ENCODE measurements at regions not wholly inside any gene's neighbourhood (a gene's known extent, or its start where the extent isn't known, plus 50 kb on each side); places are given as distances from the start of the nearest gene placed in this dataset.
A peak's percentile ranks its signal among the peaks of the same experiment; 100 is the strongest.

DNA sequence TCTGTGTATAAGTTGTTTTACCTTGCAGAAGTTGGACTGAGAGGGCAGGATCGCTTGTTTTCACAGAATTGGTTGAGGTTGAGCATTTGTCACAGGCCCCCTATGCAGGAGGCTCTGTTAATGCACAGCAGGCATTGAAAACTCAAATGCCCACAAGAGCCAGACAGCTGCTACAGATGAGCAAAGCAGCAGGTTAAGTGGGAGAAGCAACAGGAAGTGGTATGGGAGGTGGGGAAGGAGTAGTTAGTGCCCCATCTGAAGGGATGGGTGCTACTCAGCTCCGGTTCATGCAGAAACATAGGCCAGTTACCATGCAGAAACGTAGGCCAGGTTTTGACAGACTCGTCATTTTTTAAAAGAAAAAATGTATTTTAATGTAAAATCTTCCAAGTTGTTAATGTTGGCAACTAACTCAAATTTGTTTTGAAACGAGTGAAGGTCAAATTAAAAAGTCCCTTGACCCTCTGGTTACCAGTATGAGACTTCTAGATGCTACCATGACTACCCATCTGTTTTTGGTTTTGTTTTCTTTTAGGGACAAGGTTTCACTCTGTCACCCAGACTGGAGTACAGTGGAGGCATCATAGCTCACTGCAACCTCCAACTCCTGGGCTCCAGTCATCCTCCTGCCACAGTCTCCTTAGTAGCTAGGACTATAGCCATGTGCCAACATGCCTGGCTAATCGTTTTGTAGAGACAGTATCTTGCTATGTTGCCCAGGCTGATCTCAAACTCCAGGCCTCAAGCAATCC, 84.7 kb upstream of the FRMD6 start:
- Mint-ChIP-seq H3K27me3 (no peaks in the 10 kb centered on the region), H3K36me3 (ENCODE audit: low read depth) (no peaks in the 10 kb centered on the region), H3K4me3 (no peak overlapping the region), H3K9me3 (no peaks in the 10 kb centered on the region), H3K27ac (no peak overlapping the region), H3K4me1 (no peaks in the 10 kb centered on the region)
- peak; percentile 38 for ATAC-seq (replicated peaks)

DNA sequence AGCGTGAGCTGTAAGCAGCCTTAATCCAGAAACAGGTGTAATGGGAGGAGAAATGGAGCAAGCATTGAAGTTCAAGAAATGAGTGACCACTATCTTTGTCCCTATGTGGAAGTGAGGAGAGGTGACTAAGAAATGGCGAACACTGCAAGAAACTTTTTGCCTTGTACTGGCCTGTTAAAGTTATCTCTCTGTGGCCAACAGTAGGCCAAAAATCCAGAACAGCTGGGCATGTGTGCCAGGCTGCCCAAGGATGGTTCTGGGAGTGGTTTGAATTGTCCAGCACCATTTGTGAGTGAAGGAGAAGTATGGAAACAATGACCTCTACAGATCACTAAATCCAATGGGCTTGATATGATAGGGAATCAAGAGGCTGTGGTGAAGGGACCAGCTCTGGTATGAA, 83.3 kb upstream of the FRMD6 start:
- Mint-ChIP-seq H3K27me3 (peaks cover 4% of the 10 kb centered on the region), H3K4me3 (no peak overlapping the region), H3K27ac (no peak overlapping the region), H3K36me3 (ENCODE audit: low read depth) (no peaks in the 10 kb centered on the region), H3K9me3 (no peaks in the 10 kb centered on the region), H3K4me1 (no peaks in the 10 kb centered on the region)
- ATAC-seq (replicated peaks): no peak

DNA sequence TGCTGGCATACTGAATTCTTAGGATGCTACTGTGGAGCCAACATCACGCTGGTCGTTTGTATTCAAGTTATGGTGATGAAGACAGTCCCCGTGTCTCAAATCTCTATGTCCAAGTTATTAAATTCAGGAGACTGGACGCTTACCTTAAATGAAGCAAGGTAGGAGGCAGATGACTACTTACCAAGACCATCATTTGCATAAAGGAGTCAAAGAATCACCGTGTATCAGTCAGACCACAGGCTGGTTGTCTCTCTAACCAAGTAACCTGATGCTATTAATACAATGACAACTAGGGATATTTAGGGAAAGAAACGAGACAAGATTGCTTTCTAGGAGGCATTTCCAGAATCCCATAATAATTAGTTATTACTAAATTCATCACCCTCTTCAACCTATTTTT, 78.1 kb upstream of the FRMD6 start:
- Mint-ChIP-seq H3K4me1 (no peaks in the 10 kb centered on the region), H3K27ac (no peak overlapping the region), H3K4me3 (no peak overlapping the region), H3K9me3 (no peaks in the 10 kb centered on the region), H3K27me3 (peaks cover 33% of the 10 kb centered on the region), H3K36me3 (ENCODE audit: low read depth) (no peaks in the 10 kb centered on the region)
- ATAC-seq (replicated peaks): no peak

- Mint-ChIP-seq H3K4me1 (no peaks in the 10 kb centered on the region), H3K36me3 (ENCODE audit: low read depth) (no peaks in the 10 kb centered on the region), H3K27ac (no peak overlapping the region), H3K27me3 (peaks cover 36% of the 10 kb centered on the region), H3K9me3 (no peaks in the 10 kb centered on the region), H3K4me3 (no peak overlapping the region)
- ATAC-seq (replicated peaks): no peak
Measured at GRCh38 chr14:51574009-51574408, 77.7 kb upstream of the FRMD6 start.

DNA sequence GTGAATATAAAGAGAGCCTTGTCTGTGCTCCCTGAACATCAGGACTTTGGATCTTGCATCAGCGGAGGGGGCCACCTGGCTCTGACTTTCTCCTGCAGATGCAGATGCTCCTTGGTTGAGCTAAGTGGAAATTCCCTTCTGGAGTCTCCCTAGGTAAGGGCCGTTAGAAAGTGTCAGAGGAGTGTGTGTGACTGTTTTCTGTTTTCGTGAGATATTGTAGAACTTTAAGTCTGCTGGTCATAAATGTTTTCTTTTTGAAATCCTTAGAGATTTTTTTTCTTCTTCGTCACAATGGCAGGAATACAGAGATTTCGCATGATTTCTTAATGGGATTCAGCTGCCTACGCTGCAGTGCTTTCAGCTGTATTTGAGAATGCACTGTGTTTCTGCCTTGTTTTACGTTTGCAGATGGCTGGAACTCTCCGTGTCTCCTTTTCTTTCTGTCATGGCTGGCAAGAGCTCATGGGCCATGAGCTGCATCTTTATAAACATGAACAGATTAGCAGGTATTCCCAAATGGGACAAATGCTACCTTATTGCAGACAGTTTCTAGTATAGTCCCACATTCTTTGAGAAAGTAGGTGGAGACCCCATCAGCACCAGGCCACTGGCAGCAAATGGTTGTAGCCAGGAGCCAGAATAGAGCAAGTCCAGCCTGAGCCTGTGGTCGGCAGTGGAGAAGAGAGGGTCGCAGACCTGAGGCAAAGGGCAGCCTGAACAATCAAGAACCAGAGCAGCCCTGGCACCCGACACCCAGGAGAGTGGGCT, 76.2 kb upstream of the FRMD6 start:
- Mint-ChIP-seq H3K4me1 (no peaks in the 10 kb centered on the region), H3K4me3 (no peak overlapping the region), H3K9me3 (no peaks in the 10 kb centered on the region), H3K36me3 (ENCODE audit: low read depth) (no peaks in the 10 kb centered on the region), H3K27ac (no peak overlapping the region), H3K27me3 (peaks cover 43% of the 10 kb centered on the region)
- no peak for ATAC-seq (replicated peaks)

- no peaks in the 10 kb centered on the region for H3K4me1 Mint-ChIP-seq
- no peak overlapping the region for H3K4me3 Mint-ChIP-seq
- no peaks in the 10 kb centered on the region for H3K9me3 Mint-ChIP-seq
- no peak overlapping the region for H3K27ac Mint-ChIP-seq
- H3K27me3 Mint-ChIP-seq: peaks cover 48% of the 10 kb centered on the region
- no peak for ATAC-seq (replicated peaks)
- H3K36me3 Mint-ChIP-seq (ENCODE audit: low read depth): no peaks in the 10 kb centered on the region
Measured at GRCh38 chr14:51576117-51576430, 75.6 kb upstream of the FRMD6 start.

DNA sequence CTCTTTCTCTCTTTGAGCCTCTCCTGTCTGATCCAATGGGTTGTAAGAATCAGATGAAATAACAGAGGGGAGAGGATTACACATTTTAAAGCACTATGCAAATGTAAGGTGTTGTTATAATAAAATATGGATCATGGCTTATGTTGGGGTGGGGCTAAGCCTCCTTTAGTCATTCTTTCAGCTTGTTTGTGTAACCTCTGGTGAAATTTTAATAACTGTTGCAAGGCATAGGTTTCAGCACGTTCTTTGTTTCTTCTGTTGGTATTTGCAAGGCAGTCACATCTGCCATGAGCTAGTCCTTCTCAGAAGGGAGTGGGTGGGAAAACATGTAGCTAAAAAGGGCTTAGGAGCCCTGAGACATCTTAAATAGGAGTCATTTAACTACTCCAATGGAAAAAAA, 74.8 kb upstream of the FRMD6 start:
- Mint-ChIP-seq H3K9me3 (no peaks in the 10 kb centered on the region), H3K27ac (no peak overlapping the region), H3K36me3 (ENCODE audit: low read depth) (no peaks in the 10 kb centered on the region), H3K4me1 (no peaks in the 10 kb centered on the region), H3K4me3 (no peak overlapping the region), H3K27me3 (peaks cover 51% of the 10 kb centered on the region)
- no peak for ATAC-seq (replicated peaks)

GRCh38 chr14:51578853-51579252, 72.9 kb upstream of the FRMD6 start:
- Mint-ChIP-seq H3K9me3 (no peaks in the 10 kb centered on the region), H3K36me3 (ENCODE audit: low read depth) (no peaks in the 10 kb centered on the region), H3K4me3 (no peak overlapping the region), H3K4me1 (no peaks in the 10 kb centered on the region), H3K27ac (no peak overlapping the region), H3K27me3 (peaks cover 50% of the 10 kb centered on the region)
- no peak for ATAC-seq (replicated peaks)

- no peak overlapping the region for H3K4me3 Mint-ChIP-seq
- H3K27ac Mint-ChIP-seq: no peak overlapping the region
- H3K9me3 Mint-ChIP-seq: no peaks in the 10 kb centered on the region
- H3K27me3 Mint-ChIP-seq: peaks cover 36% of the 10 kb centered on the region
- no peaks in the 10 kb centered on the region for H3K36me3 Mint-ChIP-seq (ENCODE audit: low read depth)
- no peaks in the 10 kb centered on the region for H3K4me1 Mint-ChIP-seq
- no peak for ATAC-seq (replicated peaks)
Measured at GRCh38 chr14:51581017-51581881, 70.5 kb upstream of the FRMD6 start.

- Mint-ChIP-seq H3K4me1 (no peaks in the 10 kb centered on the region), H3K36me3 (ENCODE audit: low read depth) (no peaks in the 10 kb centered on the region), H3K4me3 (no peak overlapping the region), H3K9me3 (no peaks in the 10 kb centered on the region), H3K27me3 (peaks cover 28% of the 10 kb centered on the region), H3K27ac (no peak overlapping the region)
- no peak for ATAC-seq (replicated peaks)
Measured at GRCh38 chr14:51582437-51582836, 69.3 kb upstream of the FRMD6 start.

GRCh38 chr14:51585055-51585454, 66.7 kb upstream of the FRMD6 start:
- no peaks in the 10 kb centered on the region for H3K9me3 Mint-ChIP-seq
- no peak overlapping the region for H3K27ac Mint-ChIP-seq
- no peak for ATAC-seq (replicated peaks)
- H3K27me3 Mint-ChIP-seq: peaks cover 14% of the 10 kb centered on the region
- H3K4me3 Mint-ChIP-seq: no peak overlapping the region
- no peaks in the 10 kb centered on the region for H3K36me3 Mint-ChIP-seq (ENCODE audit: low read depth)
- H3K4me1 Mint-ChIP-seq: no peaks in the 10 kb centered on the region

GRCh38 chr14:51592836-51593235, 58.9 kb upstream of the FRMD6 start:
- Mint-ChIP-seq H3K9me3 (no peaks in the 10 kb centered on the region), H3K4me1 (no peaks in the 10 kb centered on the region), H3K27me3 (peaks cover 8% of the 10 kb centered on the region), H3K4me3 (no peak overlapping the region), H3K36me3 (ENCODE audit: low read depth) (no peaks in the 10 kb centered on the region), H3K27ac (no peak overlapping the region)
- ATAC-seq (replicated peaks): peak; percentile 34

GRCh38 chr14:51593397-51593796, 58.3 kb upstream of the FRMD6 start:
- Mint-ChIP-seq H3K9me3 (no peaks in the 10 kb centered on the region), H3K4me3 (no peak overlapping the region), H3K27me3 (peaks cover 9% of the 10 kb centered on the region), H3K4me1 (no peaks in the 10 kb centered on the region), H3K36me3 (ENCODE audit: low read depth) (no peaks in the 10 kb centered on the region), H3K27ac (no peak overlapping the region)
- no peak for ATAC-seq (replicated peaks)

DNA sequence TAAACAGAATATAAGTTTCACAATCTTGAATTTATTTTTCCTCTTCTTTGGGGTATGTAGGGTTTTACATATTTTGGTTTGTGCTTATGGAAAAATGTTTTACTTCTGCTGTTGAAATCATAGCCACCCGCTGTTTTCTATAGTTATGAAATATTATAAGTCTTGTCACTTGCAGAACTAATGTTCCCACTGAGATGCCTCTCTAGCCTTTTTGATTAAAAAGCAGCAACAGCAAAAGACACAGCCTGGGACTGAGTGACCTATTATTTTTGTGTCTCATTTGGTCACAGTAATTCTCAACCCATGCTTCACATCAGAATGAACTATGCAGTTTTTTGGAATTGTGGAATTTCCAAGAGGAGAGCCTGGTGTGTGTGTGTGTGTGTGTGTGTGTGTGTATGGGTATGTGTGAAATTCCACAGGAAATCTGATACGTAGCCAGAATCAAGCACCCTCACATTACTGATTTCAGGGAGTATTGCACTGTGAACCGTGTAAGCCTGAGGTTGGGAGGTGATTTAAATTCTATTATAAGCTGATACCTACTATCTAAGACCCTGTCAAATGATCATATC, 55.7 kb upstream of the FRMD6 start:
- H3K36me3 Mint-ChIP-seq (ENCODE audit: low read depth): no peaks in the 10 kb centered on the region
- no peak overlapping the region for H3K4me3 Mint-ChIP-seq
- no peaks in the 10 kb centered on the region for H3K4me1 Mint-ChIP-seq
- ATAC-seq (replicated peaks): no peak
- H3K27me3 Mint-ChIP-seq: peaks cover 9% of the 10 kb centered on the region
- no peaks in the 10 kb centered on the region for H3K9me3 Mint-ChIP-seq
- H3K27ac Mint-ChIP-seq: no peak overlapping the region
